Loucy (cell line): ENCODE measurements at regions not wholly inside any gene's neighbourhood (a gene's known extent, or its start where the extent isn't known, plus 50 kb on each side); places are given as distances from the start of the nearest gene placed in this dataset.

Source experiments
- H2AFZ ChIP-seq: fragments of 200-600 bp; sonication (generic); 2 replicates; pipeline ENCODE4 v1.6.0; 2016; ENCODE audit warnings: antibody characterized with exemption, mild to moderate bottlenecking, low read length, moderate library complexity
- H3F3A ChIP-seq: fragments of 200-600 bp; 2 replicates; pipeline ENCODE4 v1.6.0; 2016; ENCODE audit warnings: antibody characterized with exemption, low read depth, mild to moderate bottlenecking
- H3K27me3 ChIP-seq: fragments of 200-600 bp; sonication (generic); 2 replicates; pipeline ENCODE4 v1.6.1; 2014; ENCODE audit warnings: low read length, mild to moderate bottlenecking; ENCODE audit not compliant: insufficient read depth, poor library complexity, severe bottlenecking
- H3K36me3 ChIP-seq: fragments of 200-600 bp; sonication (generic); 2 replicates; pipeline ENCODE4 v1.6.1; 2016; ENCODE audit warnings: low read length; ENCODE audit not compliant: insufficient read depth
- H3K4me1 ChIP-seq: fragments of 200-600 bp; sonication (generic); 2 replicates; pipeline ENCODE4 v1.5.1; 2014; ENCODE audit warnings: low read length, mild to moderate bottlenecking; ENCODE audit not compliant: insufficient read depth, poor library complexity, severe bottlenecking
- H3K4me2 ChIP-seq: fragments of 200-600 bp; sonication (generic); 2 replicates; pipeline ENCODE4 v1.6.0; 2014; ENCODE audit warnings: antibody characterized with exemption, low read length, low read depth, mild to moderate bottlenecking; ENCODE audit not compliant: poor library complexity, severe bottlenecking
- H3K4me3 ChIP-seq: fragments of 200-600 bp; sonication (generic); 2 replicates; pipeline ENCODE4 v1.5.1; 2014; ENCODE audit warnings: low read length, mild to moderate bottlenecking, mixed read lengths; ENCODE audit not compliant: poor library complexity, severe bottlenecking
- H3K79me2 ChIP-seq: fragments of 200-600 bp; sonication (generic); 2 replicates; pipeline ENCODE4 v1.6.1; 2014; ENCODE audit warnings: low read length; ENCODE audit not compliant: insufficient read depth
- H3K9ac ChIP-seq: fragments of 200-600 bp; sonication (generic); 2 replicates; pipeline ENCODE4 v1.6.0; 2014; ENCODE audit warnings: mild to moderate bottlenecking, low read depth, low read length, moderate library complexity; ENCODE audit not compliant: poor library complexity, severe bottlenecking
- H3K9me2 ChIP-seq: fragments of 200-600 bp; sonication (generic); replicated peaks from 2 replicates; pipeline ENCODE4 v1.6.1; 2016; ENCODE audit warnings: low read depth, low read length, mixed read lengths
- H3K9me3 ChIP-seq: fragments of 200-600 bp; sonication (generic); 2 replicates; pipeline ENCODE4 v1.6.1; 2014; ENCODE audit warnings: mild to moderate bottlenecking, antibody characterized with exemption, low read length, low read depth; ENCODE audit not compliant: insufficient read depth
- H4K20me1 ChIP-seq: fragments of 200-600 bp; sonication (generic); 2 replicates; pipeline ENCODE4 v1.6.0; 2014; ENCODE audit warnings: antibody characterized with exemption, low read length, mild to moderate bottlenecking; ENCODE audit not compliant: insufficient read depth, poor library complexity, severe bottlenecking
- CTCF ChIP-seq: fragments of 200-600 bp; sonication (generic); conservative IDR thresholded peaks from 2 replicates; pipeline ENCODE4 v1.5.1; 2014; ENCODE audit warnings: mild to moderate bottlenecking, antibody characterized with exemption, low read length
- EZH2phosphoT487 ChIP-seq: fragments of 200-600 bp; IDR thresholded peaks from 2 replicates; pipeline ENCODE4 v1.6.1; 2018; ENCODE audit warnings: antibody characterized with exemption, mild to moderate bottlenecking, moderate library complexity, borderline replicate concordance

GRCh38 chr7:3103614-3104398 is 60.1 kb upstream of the CARD11 start:
- no peaks in the 10 kb centered on the region for H3K9me2 ChIP-seq
- 0 out of 2 replicates have a peak overlapping the region, but pooled peaks have one; percentile 34 for H2AFZ ChIP-seq
- no peak overlapping the region for H3K4me2 ChIP-seq
- H4K20me1 ChIP-seq: no peaks in the 10 kb centered on the region
- no peak overlapping the region for H3K9ac ChIP-seq
- H3F3A ChIP-seq: no peaks in the 10 kb centered on the region
- H3K36me3 ChIP-seq: no peaks in the 10 kb centered on the region
- H3K4me3 ChIP-seq: no peak overlapping the region
- no peaks in the 10 kb centered on the region for H3K9me3 ChIP-seq
- H3K79me2 ChIP-seq: no peaks in the 10 kb centered on the region
- H3K27me3 ChIP-seq: no peaks in the 10 kb centered on the region
- TF ChIP-seq EZH2phosphoT487 (no peak), CTCF (no peak)
- peaks cover 52% of the 10 kb centered on the region for H3K4me1 ChIP-seq

GRCh38 chr7:3105856-3106255 is 62.2 kb upstream of the CARD11 start:
- Histone ChIP-seq H3K4me2 (no peak overlapping the region), H3K79me2 (no peaks in the 10 kb centered on the region), H3K36me3 (no peaks in the 10 kb centered on the region), H3K27me3 (no peaks in the 10 kb centered on the region), H3K9me2 (no peaks in the 10 kb centered on the region), H4K20me1 (no peaks in the 10 kb centered on the region), H3K9me3 (no peaks in the 10 kb centered on the region), H3K4me1 (peaks cover 63% of the 10 kb centered on the region), H3F3A (no peaks in the 10 kb centered on the region), H3K4me3 (no peak overlapping the region), H2AFZ (peak overlapping the region; percentile 61; the same call in 1 of the 2 replicates), H3K9ac (no peak overlapping the region)
- TF ChIP-seq EZH2phosphoT487 (no peak), CTCF (no peak)

- Histone ChIP-seq H3F3A (peaks cover 2% of the 10 kb centered on the region; the same call in 1 of the 2 replicates), H3K27me3 (no peaks in the 10 kb centered on the region), H3K36me3 (no peaks in the 10 kb centered on the region), H2AFZ (peak overlapping the region; percentile 61), H3K79me2 (no peaks in the 10 kb centered on the region), H4K20me1 (no peaks in the 10 kb centered on the region), H3K4me2 (no peak overlapping the region), H3K9me2 (no peaks in the 10 kb centered on the region), H3K4me3 (no peak overlapping the region), H3K9me3 (no peaks in the 10 kb centered on the region), H3K9ac (no peak overlapping the region), H3K4me1 (peaks cover 63% of the 10 kb centered on the region)
- TF ChIP-seq CTCF (no peak), EZH2phosphoT487 (no peak)
Measured at GRCh38 chr7:3106361-3106826, 62.7 kb upstream of the CARD11 start.
